ENCODE measurements at regions not wholly inside any gene's neighbourhood (a gene's known extent, or its start where the extent isn't known, plus 50 kb on each side); places are given as distances from the start of the nearest gene placed in this dataset.

GRCh38 chr12:19882346-19882745 is 443.1 kb downstream of the AEBP2 start:
- no peaks in the 10 kb centered on the region for H3K36me3 ChIP-seq
- intact Hi-C loops (cut with DNase I): loop anchor here in 3 of 10 donors (5.0 to 10.0 kb wide), 3 partner anchors 35 to 108 kb away; no protein-coding TSS in a partner anchor
- no peak for DNase-seq
- TF ChIP-seq POLR2A (IDR thresholded peaks at IDR 0.05) (no peak), CTCF (IDR thresholded peaks at IDR 0.05) (no peak)
- ATAC-seq: peak in 1 of 4 donors; percentile 34
- WGBS, 4 donors: 42 to 65% (median 46%) methylated on average over 3 of the region's 3 CpGs
- H3K27me3 ChIP-seq: no peaks in the 10 kb centered on the region
- H3K9me3 ChIP-seq: peaks cover 0 to 8% (median 0%) of the 10 kb centered on the region in 12 donors
- H3K4me1 ChIP-seq: peaks cover 0 to 47% (median 15%) of the 10 kb centered on the region in 12 donors
- no peak overlapping the region for H3K4me3 ChIP-seq
- peak overlapping the region in 7 of 12 donors; percentile 17 to 69 (median 50) for H3K27ac ChIP-seq

- no peak for DNase-seq
Observed at GRCh38 chr12:19884021-19884492, 444.8 kb downstream of the AEBP2 start.

GRCh38 chr12:19885093-19885812 is 446.0 kb downstream of the AEBP2 start:
- ATAC-seq: peak in 3 of 4 donors; percentile 43 to 66 (median 50)
- TF ChIP-seq CTCF (IDR thresholded peaks at IDR 0.05) (no peak), POLR2A (IDR thresholded peaks at IDR 0.05) (no peak)
- peaks cover 0 to 8% (median 0%) of the 10 kb centered on the region in 12 donors for H3K9me3 ChIP-seq
- H3K27ac ChIP-seq: peak overlapping the region in 8 of 12 donors; percentile 0 to 69 (median 40)
- no peaks in the 10 kb centered on the region for H3K27me3 ChIP-seq
- no peaks in the 10 kb centered on the region for H3K36me3 ChIP-seq
- DNase-seq: no peak
- intact Hi-C loops (cut with DNase I): loop anchor here in 1 of 10 donors (10.0 kb wide), 1 partner anchor 110 kb away; no protein-coding TSS in a partner anchor
- no peak overlapping the region for H3K4me3 ChIP-seq
- WGBS, 4 donors: 65 to 75% (median 66%) methylated on average over 8 of the region's 8 CpGs
- H3K4me1 ChIP-seq: peaks cover 0 to 45% (median 15%) of the 10 kb centered on the region in 12 donors

More at GRCh38 chr12:19884021-19884492, 444.8 kb downstream of the AEBP2 start:
- Histone ChIP-seq H3K36me3 (no peaks in the 10 kb centered on the region), H3K27ac (peak overlapping the region in 6 of 12 donors; percentile 14 to 69 (median 52)), H3K9me3 (peaks cover 0 to 8% (median 0%) of the 10 kb centered on the region in 12 donors), H3K4me1 (peaks cover 0 to 47% (median 15%) of the 10 kb centered on the region in 12 donors), H3K4me3 (no peak overlapping the region), H3K27me3 (no peaks in the 10 kb centered on the region)
- WGBS, 4 donors: 30 to 42% (median 39%) methylated on average over 3 of the region's 3 CpGs
- peak in 3 of 4 donors; percentile 51 to 61 (median 55) for ATAC-seq
- intact Hi-C loops (cut with DNase I): loop anchor here in 3 of 10 donors (5.0 to 10.0 kb wide), 3 partner anchors 37 to 109 kb away; no protein-coding TSS in a partner anchor
- TF ChIP-seq POLR2A (IDR thresholded peaks at IDR 0.05): no peak
- no peak for TF ChIP-seq CTCF (IDR thresholded peaks at IDR 0.05)

- no peaks in the 10 kb centered on the region for H3K27me3 ChIP-seq
- no peak overlapping the region for H3K4me3 ChIP-seq
- peak overlapping the region in 7 of 12 donors; percentile 0 to 69 (median 50) for H3K27ac ChIP-seq
- TF ChIP-seq POLR2A (IDR thresholded peaks at IDR 0.05) (no peak), CTCF (IDR thresholded peaks at IDR 0.05) (no peak)
- H3K9me3 ChIP-seq: peaks cover 0 to 8% (median 0%) of the 10 kb centered on the region in 12 donors
- WGBS, 4 donors: 91 to 93% (median 91%) methylated on average over 4 of the region's 4 CpGs
- ATAC-seq: peak in 1 of 4 donors; percentile 6
- H3K4me1 ChIP-seq: peaks cover 0 to 45% (median 15%) of the 10 kb centered on the region in 12 donors
- intact Hi-C loops (cut with DNase I): loop anchor here in 1 of 10 donors (10.0 kb wide), 1 partner anchor 111 kb away; no protein-coding TSS in a partner anchor
- H3K36me3 ChIP-seq: no peaks in the 10 kb centered on the region
- no peak for DNase-seq
Observed at GRCh38 chr12:19886065-19886464, 446.8 kb downstream of the AEBP2 start.

Measured in heart left ventricle (tissue), 16 donors.